Adrenal gland (tissue), 9 donors: ENCODE measurements at regions not wholly inside any gene's neighbourhood (a gene's known extent, or its start where the extent isn't known, plus 50 kb on each side); places are given as distances from the start of the nearest gene placed in this dataset.

ENCODE experiments used
- DNase-seq, 7 donors: peaks; one replicate each; pipeline ENCODE4 v3.0.0-alpha.2; 2019 to 2020
- H3K27ac ChIP-seq, 5 donors: fragments of 200-600 bp; sonication (generic) in 4 of 5; 1 replicate in 3 of 5; 2 replicates in 2 of 5; pipeline versions ENCODE4 v1.5.1 to v1.8.0; 2016 to 2020; ENCODE audit warnings: mild to moderate bottlenecking in 1 of 5
- H3K27me3 ChIP-seq: fragments of 200-600 bp; 2 replicates; pipeline ENCODE4 v1.8.0; 2021
- H3K36me3 ChIP-seq, 2 donors: fragments of 200-600 bp; replicated peaks in 1 of 2; 1 replicate in 1 of 2; 2 replicates in 1 of 2; pipeline versions ENCODE4 v1.5.1 to v1.8.0; 2018 to 2022
- H3K4me1 ChIP-seq, 2 donors: fragments of 200-600 bp; replicated peaks in 1 of 2; 1 replicate in 1 of 2; 2 replicates in 1 of 2; pipeline versions ENCODE4 v1.5.1 to v1.8.0; 2018 to 2021
- H3K4me3 ChIP-seq, 4 donors: fragments of 200-600 bp; sonication (generic) in 3 of 4; one replicate each; pipeline ENCODE4 v1.5.1; 2016 to 2018
- H3K9me3 ChIP-seq, 3 donors: fragments of 200-600 bp; sonication (generic) in 1 of 3; replicated peaks in 1 of 3; 1 replicate in 2 of 3; 2 replicates in 1 of 3; pipeline versions ENCODE4 v1.5.1 to v1.8.0; 2016 to 2021
- POLR2A ChIP-seq, 2 donors: fragments of 450-650 bp; IDR thresholded peaks; one replicate each; pipeline ENCODE4 v1.6.1; 2017; ENCODE audit warnings: antibody characterized with exemption in 2 of 2, mild to moderate bottlenecking in 2 of 2, moderate library complexity in 1 of 2
- WGBS, 4 donors: extraction: QIAGEN DNeasy Blood & Tissue Kit in 2 of 4; methylation state at CpG; one replicate each; pipeline versions ENCODE4 v1.1.5 to v1.1.7; 2013 to 2017; 5-methylcytosine and 5-hydroxymethylcytosine counted together
- intact Hi-C, 2 donors: fragments of 100-400 bp; cut with DNase I; formaldehyde crosslinking; loops; one replicate each; pipeline versions ENCODE4 v1.14.1 to v1.15.0; 2022 to 2023
- TF ChIP-seq, protein P1 (sequence below), 6 experiments: fragments of 450-650 bp in 4 of 6; fragments of 200-600 bp in 2 of 6; sonication (generic) in 1 of 6; IDR thresholded peaks; 1 replicate in 5 of 6; 2 replicates in 1 of 6; pipeline versions ENCODE4 v1.5.1 to v1.8.0; 2016 to 2021; ENCODE audit warnings: antibody characterized with exemption in 6 of 6, mild to moderate bottlenecking in 2 of 6, moderate library complexity in 1 of 6
- donor health status: healthy with polysubstance abuse.
- donor health status: Bipolar disorder and iron deficiency.
- donor health status: DM: yes; HTN: yes; CAD: no.
- donor health status: DM: no; HTN: no; CAD: no.
- donor health status: DM: no; HTN: no; CAD: no.

DNA sequence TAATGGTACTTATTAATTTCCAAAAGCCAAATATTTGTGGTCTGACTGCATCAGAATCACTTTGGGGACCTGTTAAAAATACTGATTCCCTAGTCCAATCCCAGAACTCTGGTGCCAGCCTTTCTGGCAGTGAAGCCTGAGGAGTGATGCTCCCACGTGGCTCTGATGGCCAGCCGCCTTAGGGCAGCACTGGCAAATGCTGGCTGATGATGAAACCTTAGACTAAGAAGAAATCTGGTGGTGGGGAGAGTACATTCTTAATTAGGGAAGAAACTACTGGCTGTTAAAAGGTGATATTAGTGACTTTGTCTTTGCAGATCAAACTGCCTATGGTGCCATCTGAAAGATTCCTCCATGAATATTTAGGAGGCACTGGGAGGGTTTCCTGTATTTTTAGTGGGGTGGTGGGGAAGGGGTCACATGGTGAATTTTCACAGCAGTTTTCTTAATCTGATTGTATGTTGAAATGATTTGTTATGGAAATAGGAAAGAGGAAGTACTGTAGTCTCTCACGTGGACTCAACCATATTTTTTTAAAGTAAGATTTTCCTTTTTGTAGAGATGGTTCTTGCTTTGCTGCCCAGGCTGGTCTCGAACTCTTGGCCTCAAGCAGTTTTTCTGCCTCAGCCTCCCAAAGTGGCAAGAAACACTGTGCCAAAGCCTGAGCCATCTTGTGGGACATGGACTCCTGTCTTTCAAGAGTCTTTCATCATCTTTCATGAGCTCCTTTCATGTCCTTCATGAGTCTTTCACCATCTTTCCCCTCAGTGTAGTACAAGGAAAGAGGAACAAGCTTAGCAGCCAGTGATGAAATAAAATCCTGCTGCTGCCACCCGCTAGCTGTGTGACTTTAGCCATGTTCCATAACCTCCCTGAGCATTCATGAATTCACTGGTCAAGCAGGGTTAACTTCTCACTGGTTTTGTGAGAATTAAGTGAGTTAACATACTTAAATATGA lies 90.8 kb downstream of the ZNF330 start:
- intact Hi-C loops = no loop called here
- TF ChIP-seq, protein P1, sequence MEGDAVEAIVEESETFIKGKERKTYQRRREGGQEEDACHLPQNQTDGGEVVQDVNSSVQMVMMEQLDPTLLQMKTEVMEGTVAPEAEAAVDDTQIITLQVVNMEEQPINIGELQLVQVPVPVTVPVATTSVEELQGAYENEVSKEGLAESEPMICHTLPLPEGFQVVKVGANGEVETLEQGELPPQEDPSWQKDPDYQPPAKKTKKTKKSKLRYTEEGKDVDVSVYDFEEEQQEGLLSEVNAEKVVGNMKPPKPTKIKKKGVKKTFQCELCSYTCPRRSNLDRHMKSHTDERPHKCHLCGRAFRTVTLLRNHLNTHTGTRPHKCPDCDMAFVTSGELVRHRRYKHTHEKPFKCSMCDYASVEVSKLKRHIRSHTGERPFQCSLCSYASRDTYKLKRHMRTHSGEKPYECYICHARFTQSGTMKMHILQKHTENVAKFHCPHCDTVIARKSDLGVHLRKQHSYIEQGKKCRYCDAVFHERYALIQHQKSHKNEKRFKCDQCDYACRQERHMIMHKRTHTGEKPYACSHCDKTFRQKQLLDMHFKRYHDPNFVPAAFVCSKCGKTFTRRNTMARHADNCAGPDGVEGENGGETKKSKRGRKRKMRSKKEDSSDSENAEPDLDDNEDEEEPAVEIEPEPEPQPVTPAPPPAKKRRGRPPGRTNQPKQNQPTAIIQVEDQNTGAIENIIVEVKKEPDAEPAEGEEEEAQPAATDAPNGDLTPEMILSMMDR (IDR thresholded peaks at IDR 0.05) = no peak
- TF ChIP-seq POLR2A (IDR thresholded peaks at IDR 0.05) = no peak
- peak in 1 of 7 donors; percentile 5 for DNase-seq
- no peaks in the 10 kb centered on the region for H3K27me3 ChIP-seq
- H3K4me1 ChIP-seq = no peaks in the 10 kb centered on the region
- no peaks in the 10 kb centered on the region for H3K9me3 ChIP-seq
- no peak overlapping the region for H3K4me3 ChIP-seq
- H3K27ac ChIP-seq = no peak overlapping the region
- no peaks in the 10 kb centered on the region for H3K36me3 ChIP-seq
- WGBS, 4 donors = 66 to 82% (median 68%) methylated on average over 1 to 5 of the region's 5 CpGs

DNA sequence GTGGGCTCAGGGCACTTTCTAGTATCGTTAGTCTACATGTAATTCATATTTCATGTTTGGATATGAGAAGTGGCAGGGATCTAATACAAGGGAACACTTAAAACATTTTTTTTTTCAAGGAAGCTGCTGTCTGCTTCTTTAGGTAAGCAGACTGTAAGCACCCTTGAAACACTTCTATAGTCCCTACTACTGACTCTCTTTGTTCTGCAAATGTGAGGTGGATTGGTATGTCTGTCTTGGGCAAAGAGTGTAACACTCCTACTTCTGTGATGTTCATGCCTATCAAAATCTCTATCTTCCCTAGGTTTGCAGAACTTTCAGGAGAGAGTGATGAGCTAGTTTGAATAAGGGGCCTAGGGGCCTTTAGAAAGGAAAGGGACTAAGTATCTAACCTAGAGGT lies 93.9 kb downstream of the ZNF330 start:
- no peak for TF ChIP-seq POLR2A (IDR thresholded peaks at IDR 0.05)
- TF ChIP-seq, protein P1 (IDR thresholded peaks at IDR 0.05) = no peak
- no peaks in the 10 kb centered on the region for H3K36me3 ChIP-seq
- no peak overlapping the region for H3K27ac ChIP-seq
- no peaks in the 10 kb centered on the region for H3K27me3 ChIP-seq
- intact Hi-C loops = no loop called here
- no peaks in the 10 kb centered on the region for H3K4me1 ChIP-seq
- 42 to 100% (median 94%) methylated on average over 1 of the region's 1 CpG for WGBS, 4 donors
- no peak for DNase-seq
- no peaks in the 10 kb centered on the region for H3K9me3 ChIP-seq
- H3K4me3 ChIP-seq = no peak overlapping the region

DNA sequence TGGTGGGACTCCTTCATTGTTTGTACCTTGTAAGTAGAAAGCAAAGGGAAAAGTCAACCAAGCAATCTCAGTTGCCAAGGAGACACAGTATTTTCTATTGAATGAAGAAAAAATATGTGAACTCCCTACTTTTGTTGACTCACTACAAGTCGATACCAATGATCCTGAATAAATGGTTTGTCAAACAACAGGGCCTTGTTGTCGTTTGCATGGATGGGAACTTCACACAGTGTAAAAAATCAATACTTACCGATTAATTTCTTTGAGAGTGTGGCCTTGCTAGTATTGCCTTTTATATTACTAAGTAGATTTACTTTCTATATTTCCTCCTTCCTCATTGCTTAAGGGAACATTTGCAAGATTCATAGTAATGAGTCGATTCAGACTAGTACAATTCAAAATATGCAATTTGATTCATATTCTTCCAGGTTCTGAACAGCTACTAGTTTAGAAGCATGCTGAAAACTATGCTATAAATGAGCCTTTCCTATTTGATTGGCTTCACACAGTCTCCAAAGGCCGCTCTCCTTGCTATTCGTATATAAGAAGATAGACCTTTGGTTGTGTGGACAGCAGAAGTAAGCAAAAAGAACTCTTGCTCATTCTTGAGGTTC lies 108.0 kb downstream of the ZNF330 start:
- Histone ChIP-seq H3K4me1 (peaks cover 0 to 11% of the 10 kb centered on the region in 2 donors), H3K4me3 (no peak overlapping the region), H3K9me3 (no peaks in the 10 kb centered on the region), H3K27me3 (no peaks in the 10 kb centered on the region), H3K36me3 (no peaks in the 10 kb centered on the region), H3K27ac (no peak overlapping the region)
- TF ChIP-seq POLR2A (IDR thresholded peaks at IDR 0.05) = no peak
- TF ChIP-seq, protein P1 (IDR thresholded peaks at IDR 0.05) = no peak
- WGBS, 4 donors = 82 to 91% (median 88%) methylated on average over 6 of the region's 6 CpGs
- intact Hi-C loops = no loop called here
- no peak for DNase-seq

DNA sequence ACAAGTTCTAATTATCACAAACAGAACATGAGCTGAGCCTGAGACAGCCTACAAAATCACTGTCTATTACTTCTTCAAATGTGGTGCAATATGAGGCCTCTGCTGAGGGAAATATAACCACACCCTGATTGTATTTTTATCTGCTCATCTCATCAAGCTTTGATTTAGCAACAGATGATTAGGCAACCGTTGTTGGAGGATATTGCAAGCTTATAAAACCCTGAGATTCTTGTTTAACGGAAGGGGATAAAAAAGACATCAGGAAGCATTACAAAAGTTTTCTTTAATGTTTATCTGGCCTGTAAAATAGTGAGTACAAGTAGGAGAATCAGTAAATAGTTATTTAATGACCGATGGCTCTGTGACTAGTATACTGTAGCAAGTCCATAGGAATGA lies 108.5 kb downstream of the ZNF330 start:
- TF ChIP-seq, protein P1 (IDR thresholded peaks at IDR 0.05) = no peak
- no peak for TF ChIP-seq POLR2A (IDR thresholded peaks at IDR 0.05)
- Histone ChIP-seq H3K27ac (peak overlapping the region in 1 of 5 donors; percentile 29), H3K9me3 (no peaks in the 10 kb centered on the region), H3K4me1 (peaks cover 0 to 17% of the 10 kb centered on the region in 2 donors), H3K4me3 (no peak overlapping the region), H3K36me3 (no peaks in the 10 kb centered on the region), H3K27me3 (no peaks in the 10 kb centered on the region)
- intact Hi-C loops = no loop called here
- DNase-seq = peak in 2 of 7 donors; percentile 11 to 20
- WGBS, 4 donors = 49 to 67% (median 59%) methylated on average over 3 of the region's 3 CpGs
